Heart left ventricle (tissue), 13 donors: ENCODE measurements at regions not wholly inside any gene's neighbourhood (a gene's known extent, or its start where the extent isn't known, plus 50 kb on each side); places are given as distances from the start of the nearest gene placed in this dataset.

Experiments used
- POLR2A ChIP-seq, 2 donors: fragments of 450-650 bp; IDR thresholded peaks; one replicate each; pipeline ENCODE4 v1.6.1; 2017; ENCODE audit warnings: antibody characterized with exemption in 2 of 2, mild to moderate bottlenecking in 2 of 2, moderate library complexity in 2 of 2
- TF ChIP-seq, protein P1 (sequence below), 12 donors: fragments of 200-600 bp; sonication (generic) in 4 of 12; IDR thresholded peaks; one replicate each; pipeline versions ENCODE4 v1.5.0 to v1.8.0; 2018 to 2022; ENCODE audit warnings: antibody characterized with exemption in 12 of 12, mild to moderate bottlenecking in 5 of 12
- donor health status: ischemic (EF 13 %, LVEDD 7.1; RV severe dilation, severe dysfunction).
- donor health status: DM: no; HTN: yes; CAD: no.
- donor health status: DM: no; HTN: no; CAD: no.
- donor health status: ischemic (EF 25% LVEDD 6.9; RV normal size, moderate dysfunction).
- donor health status: ischemic (EF 25% LVEDD 5.7; RV mildly dilated, moderate dysfunction).
- donor health status: ischemic (EF 35%, LVEDD 5.7; RV mildly dilated, moderate dysfunction).
- donor health status: nonischemic (EF 11% LVEDD 7.7; RV severe dilation, severe dysfunction).
- donor health status: DM: yes; HTN: yes; CAD: no.
- donor health status: PGD.
- donor health status: ischemic (EF 29% LVEDD 5.4; RV normal size, mild dysfunction).
- donor health status: nonischemic (EF 23%, LVEDD 6.1; RV moderate dilation, normal function).

DNA sequence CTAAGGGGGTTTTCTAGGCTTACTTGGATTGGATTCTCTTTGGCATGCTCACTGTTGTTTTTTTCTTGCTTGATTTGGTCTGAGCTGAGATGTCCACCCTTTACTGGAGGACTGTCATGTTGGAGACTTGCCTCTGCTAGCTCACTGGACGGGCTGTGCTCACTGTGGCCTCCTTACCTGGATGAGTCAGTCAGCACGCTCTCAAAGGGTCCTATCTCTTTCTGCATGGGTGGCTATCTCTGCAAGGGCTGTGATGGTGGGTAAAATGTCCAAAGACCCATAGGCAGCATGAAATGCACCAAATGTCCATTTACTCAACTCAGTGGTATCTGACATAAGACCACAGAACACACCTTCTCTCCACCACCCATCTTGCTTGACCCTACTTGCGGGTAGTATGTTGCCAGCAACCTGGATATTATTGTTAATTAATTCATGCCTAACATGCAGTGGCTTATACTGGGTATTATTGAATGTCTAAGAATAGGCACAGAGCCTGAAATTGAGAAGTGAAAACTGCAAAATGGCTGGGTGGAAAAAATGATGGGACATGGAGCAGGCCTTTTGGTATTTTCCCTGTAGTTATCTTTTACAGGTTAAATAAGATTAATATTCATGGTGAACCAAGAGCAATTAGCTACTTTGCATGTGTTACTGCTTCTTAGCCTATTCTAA lies 68.9 kb upstream of the TLE1 start:
- TF ChIP-seq, protein P1, sequence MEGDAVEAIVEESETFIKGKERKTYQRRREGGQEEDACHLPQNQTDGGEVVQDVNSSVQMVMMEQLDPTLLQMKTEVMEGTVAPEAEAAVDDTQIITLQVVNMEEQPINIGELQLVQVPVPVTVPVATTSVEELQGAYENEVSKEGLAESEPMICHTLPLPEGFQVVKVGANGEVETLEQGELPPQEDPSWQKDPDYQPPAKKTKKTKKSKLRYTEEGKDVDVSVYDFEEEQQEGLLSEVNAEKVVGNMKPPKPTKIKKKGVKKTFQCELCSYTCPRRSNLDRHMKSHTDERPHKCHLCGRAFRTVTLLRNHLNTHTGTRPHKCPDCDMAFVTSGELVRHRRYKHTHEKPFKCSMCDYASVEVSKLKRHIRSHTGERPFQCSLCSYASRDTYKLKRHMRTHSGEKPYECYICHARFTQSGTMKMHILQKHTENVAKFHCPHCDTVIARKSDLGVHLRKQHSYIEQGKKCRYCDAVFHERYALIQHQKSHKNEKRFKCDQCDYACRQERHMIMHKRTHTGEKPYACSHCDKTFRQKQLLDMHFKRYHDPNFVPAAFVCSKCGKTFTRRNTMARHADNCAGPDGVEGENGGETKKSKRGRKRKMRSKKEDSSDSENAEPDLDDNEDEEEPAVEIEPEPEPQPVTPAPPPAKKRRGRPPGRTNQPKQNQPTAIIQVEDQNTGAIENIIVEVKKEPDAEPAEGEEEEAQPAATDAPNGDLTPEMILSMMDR (IDR thresholded peaks at IDR 0.05): no peak
- no peak for TF ChIP-seq POLR2A (IDR thresholded peaks at IDR 0.05)
